ENCODE measurements at regions not wholly inside any gene's neighbourhood (a gene's known extent, or its start where the extent isn't known, plus 50 kb on each side); places are given as distances from the start of the nearest gene placed in this dataset.

- TF ChIP-seq ZBTB46 (CRISPR knock-in tag; IDR thresholded peaks at IDR 0.05; ENCODE audit: borderline replicate concordance) (no peak), E2F1 (CRISPR knock-in tag; IDR thresholded peaks at IDR 0.05) (no peak), PRDM15 (CRISPR knock-in tag; IDR thresholded peaks at IDR 0.05) (no peak)
Measured at GRCh38 chr11:4190519-4190918, 95.9 kb downstream of the RRM1 start (continued).

GRCh38 chr11:4190098-4190497 lies 95.5 kb downstream of the RRM1 start:
- H3K4me2 ChIP-seq (ENCODE audit: low read depth, low read length) = no peak overlapping the region
- ATAC-seq = no peak
- POLR2A ChIA-PET = no interaction called here
- no TSS peak for BruUV-seq (replicated peaks)
- H3K4me1 ChIP-seq (ENCODE audit: insufficient read depth, low read length) = peaks cover 5% of the 10 kb centered on the region; the same call in 1 of the 2 replicates
- H3K9me3 ChIP-seq (ENCODE audit: low read length) = no peaks in the 10 kb centered on the region
- no peaks in the 10 kb centered on the region for H3K79me2 ChIP-seq (ENCODE audit: insufficient read depth, low read length)
- intact Hi-C loops (cut with micrococcal nuclease; ENCODE audit: unreplicated experiment) (no loop called here), in situ Hi-C loops (cut with HindIII; ENCODE audit: extremely low pct_ligation_motif_present, low pct_unique_long_range_greater_than_20kb) (loop anchor here (5.0 kb wide), 1 partner anchor 302 kb away; no protein-coding TSS in a partner anchor)
- H3K36me3 ChIP-seq (replicated peaks in 1 of 2; ENCODE audit: control insufficient read depth in 1 of 2, insufficient read depth in 2 of 2, low read length in 2 of 2) = no peaks in the 10 kb centered on the region
- DNase-seq (ENCODE audit: low spot score) = no peak
- H4K20me1 ChIP-seq (ENCODE audit: insufficient read depth, low read length) = no peaks in the 10 kb centered on the region
- CTCF ChIA-PET (ENCODE audit: low intra/inter-chr PET ratio, low total read pairs) = no interaction called here
- TF ChIP-seq TAF1 (CRISPR knock-in tag; IDR thresholded peaks at IDR 0.05) (no peak), ZNF510 (CRISPR knock-in tag; IDR thresholded peaks at IDR 0.05; ENCODE audit: low read depth) (no peak), ZNF260 (CRISPR knock-in tag; IDR thresholded peaks at IDR 0.05; ENCODE audit: borderline replicate concordance, low read depth) (no peak), ZNF557 (CRISPR knock-in tag; IDR thresholded peaks at IDR 0.05) (no peak), TEF (CRISPR knock-in tag; IDR thresholded peaks at IDR 0.05) (no peak), KMT2B (CRISPR knock-in tag; IDR thresholded peaks at IDR 0.05) (no peak)
- H3K9ac ChIP-seq (ENCODE audit: insufficient read depth, low read depth, low read length) = no peak overlapping the region
- no peak for FAIRE-seq
- WGBS (ENCODE audit: low lambda C conversion rate) = 3% methylated on average over 2 of the region's 2 CpGs
- no peak overlapping the region for H3K4me3 ChIP-seq (replicated peaks in 1 of 3; ENCODE audit: insufficient read depth in 1 of 3, low read depth in 2 of 3, low read length in 3 of 3)
- no peak overlapping the region for H2AFZ ChIP-seq (ENCODE audit: low read length)
- H3K27me3 ChIP-seq (ENCODE audit: control insufficient read depth in 1 of 2, insufficient read depth in 2 of 2, low read length in 2 of 2) = peaks cover 11 to 63% of the 10 kb centered on the region in 2 experiments
- H3K27ac ChIP-seq (ENCODE audit: extremely low read length, insufficient read depth, low read length) = no peak overlapping the region
